ENCODE measurements at regions not wholly inside any gene's neighbourhood (a gene's known extent, or its start where the extent isn't known, plus 50 kb on each side); places are given as distances from the start of the nearest gene placed in this dataset.
A peak's percentile ranks its signal among the peaks of the same experiment; 100 is the strongest.

DNA sequence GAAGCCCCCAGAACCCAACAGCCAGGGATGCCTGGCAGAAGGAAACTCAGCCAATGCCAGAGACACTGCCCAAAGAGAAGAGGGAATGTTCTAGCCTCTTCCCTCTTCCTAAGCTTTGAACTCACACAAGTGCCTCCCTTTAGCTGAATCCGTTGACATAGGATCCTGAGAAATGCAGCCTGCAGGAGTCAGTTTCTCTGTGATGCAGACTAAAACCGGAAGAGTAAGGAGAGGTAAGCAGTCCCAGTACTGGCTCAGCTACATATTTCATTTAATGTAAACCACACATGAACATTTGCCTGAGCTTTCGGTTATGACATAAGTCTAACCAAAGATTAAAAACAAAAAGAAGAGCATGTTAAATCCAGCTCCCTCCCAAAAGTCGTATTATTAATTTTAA lies 768.7 kb downstream of the TBL1XR1 start:
- in situ Hi-C loops (cut with MboI) = no loop called here
- Histone ChIP-seq H3K27ac (no peak overlapping the region), H3K9ac (no peak overlapping the region), H3K9me3 (ENCODE audit: low read depth) (no peaks in the 10 kb centered on the region), H3K4me1 (ENCODE audit: insufficient read depth) (peaks cover 4% of the 10 kb centered on the region; the same call in 1 of the 2 replicates), H3K36me3 (ENCODE audit: low read depth) (no peaks in the 10 kb centered on the region), H3K4me3 (no peak overlapping the region), H3K79me2 (ENCODE audit: insufficient read depth) (no peaks in the 10 kb centered on the region), H3K9me2 (ENCODE audit: insufficient read depth) (no peaks in the 10 kb centered on the region), H3K27me3 (replicated peaks; ENCODE audit: insufficient read depth) (no peaks in the 10 kb centered on the region), H3F3A (ENCODE audit: insufficient read depth) (no peaks in the 10 kb centered on the region), H2AFZ (no peak overlapping the region), H3K4me2 (ENCODE audit: unreplicated experiment) (no peak overlapping the region), H4K20me1 (ENCODE audit: insufficient read depth) (no peaks in the 10 kb centered on the region)
- TF ChIP-seq EZH2phosphoT487 (IDR thresholded peaks at IDR 0.05; ENCODE audit: insufficient read depth, low read depth) = no peak
- no peak for TF ChIP-seq EZH2 (IDR thresholded peaks at IDR 0.05; ENCODE audit: insufficient read depth, poor library complexity, severe bottlenecking)
- DNase-seq = no peak
- 72 to 73% methylated on average over 4 of the region's 4 CpGs for WGBS, 2 experiments (ENCODE audit: low coverage in 1 of 2, low lambda C conversion rate in 2 of 2, missing lambda C conversion rate in 2 of 2)

DNA sequence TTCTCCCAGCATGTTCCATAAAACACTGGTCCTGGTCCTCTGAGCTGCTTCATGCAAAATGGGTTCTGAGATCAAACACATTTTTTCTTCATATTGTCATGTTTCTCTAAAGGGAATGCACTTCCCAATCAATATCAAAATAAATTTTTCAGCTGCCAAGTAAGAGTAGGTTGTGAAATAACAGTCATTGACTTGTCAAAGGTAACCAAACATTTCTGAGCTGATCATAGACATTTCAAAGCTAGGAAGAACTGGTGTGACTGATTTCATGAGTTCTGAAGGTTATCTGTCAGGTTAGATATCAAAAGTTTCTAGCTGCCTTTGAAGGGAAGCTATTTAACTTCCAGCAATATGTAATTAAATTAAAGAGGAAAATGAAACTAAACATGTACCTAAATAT lies 770.9 kb downstream of the TBL1XR1 start:
- H3K79me2 ChIP-seq (ENCODE audit: insufficient read depth) = no peaks in the 10 kb centered on the region
- no peak for TF ChIP-seq EZH2phosphoT487 (IDR thresholded peaks at IDR 0.05; ENCODE audit: insufficient read depth, low read depth)
- no peak for TF ChIP-seq EZH2 (IDR thresholded peaks at IDR 0.05; ENCODE audit: insufficient read depth, poor library complexity, severe bottlenecking)
- no peak overlapping the region for H3K4me3 ChIP-seq

DNA sequence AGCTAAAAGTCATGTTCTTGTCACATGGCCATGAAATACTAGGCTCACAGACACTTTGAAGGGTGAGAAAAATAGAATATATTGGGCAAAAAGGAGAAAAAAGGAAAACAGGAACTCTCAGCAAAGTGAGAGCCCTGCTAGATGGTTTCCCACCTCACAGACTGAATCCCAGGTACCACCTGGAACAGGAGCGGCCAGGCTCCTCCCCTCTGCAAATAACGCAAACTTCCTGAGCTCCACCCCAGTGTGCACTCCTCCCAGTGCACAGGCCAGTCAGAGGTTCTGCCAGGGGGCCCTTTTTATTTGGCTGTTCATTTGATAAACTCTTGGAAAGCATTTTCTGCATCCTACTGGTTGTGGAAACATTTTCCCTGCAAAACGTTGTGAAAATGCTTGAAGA lies 780.4 kb downstream of the TBL1XR1 start:
- H3F3A ChIP-seq (ENCODE audit: insufficient read depth) = no peaks in the 10 kb centered on the region
- H3K9me2 ChIP-seq (ENCODE audit: insufficient read depth) = no peaks in the 10 kb centered on the region
- no peaks in the 10 kb centered on the region for H3K36me3 ChIP-seq (ENCODE audit: low read depth)
- no peak overlapping the region for H3K4me3 ChIP-seq
- DNase-seq = no peak
- H2AFZ ChIP-seq = no peak overlapping the region
- H3K27me3 ChIP-seq (replicated peaks; ENCODE audit: insufficient read depth) = no peaks in the 10 kb centered on the region
- H3K4me2 ChIP-seq (ENCODE audit: unreplicated experiment) = no peak overlapping the region
- 39 to 44% methylated on average over 3 of the region's 3 CpGs for WGBS, 2 experiments (ENCODE audit: low coverage in 1 of 2, low lambda C conversion rate in 2 of 2, missing lambda C conversion rate in 2 of 2)
- in situ Hi-C loops (cut with MboI) = no loop called here
- TF ChIP-seq EZH2phosphoT487 (IDR thresholded peaks at IDR 0.05; ENCODE audit: insufficient read depth, low read depth) (no peak), EZH2 (IDR thresholded peaks at IDR 0.05; ENCODE audit: insufficient read depth, poor library complexity, severe bottlenecking) (no peak)
- no peak overlapping the region for H3K9ac ChIP-seq
- H3K4me1 ChIP-seq (ENCODE audit: insufficient read depth) = no peaks in the 10 kb centered on the region
- no peak overlapping the region for H3K27ac ChIP-seq
- no peaks in the 10 kb centered on the region for H3K79me2 ChIP-seq (ENCODE audit: insufficient read depth)
- no peaks in the 10 kb centered on the region for H4K20me1 ChIP-seq (ENCODE audit: insufficient read depth)
- H3K9me3 ChIP-seq (ENCODE audit: low read depth) = no peaks in the 10 kb centered on the region

More for the DNA sequence above, 770.9 kb downstream of the TBL1XR1 start:
- in situ Hi-C loops (cut with MboI) = no loop called here
- Histone ChIP-seq H3K27ac (no peak overlapping the region), H3K4me2 (ENCODE audit: unreplicated experiment) (peak overlapping the region; percentile 16), H4K20me1 (ENCODE audit: insufficient read depth) (no peaks in the 10 kb centered on the region), H3K9me2 (ENCODE audit: insufficient read depth) (no peaks in the 10 kb centered on the region), H3K9me3 (ENCODE audit: low read depth) (no peaks in the 10 kb centered on the region), H2AFZ (peak overlapping the region; percentile 22), H3F3A (ENCODE audit: insufficient read depth) (no peaks in the 10 kb centered on the region), H3K36me3 (ENCODE audit: low read depth) (no peaks in the 10 kb centered on the region), H3K9ac (no peak overlapping the region), H3K4me1 (ENCODE audit: insufficient read depth) (peaks cover 4% of the 10 kb centered on the region; the same call in 1 of the 2 replicates), H3K27me3 (replicated peaks; ENCODE audit: insufficient read depth) (no peaks in the 10 kb centered on the region)
- no peak for DNase-seq

DNA sequence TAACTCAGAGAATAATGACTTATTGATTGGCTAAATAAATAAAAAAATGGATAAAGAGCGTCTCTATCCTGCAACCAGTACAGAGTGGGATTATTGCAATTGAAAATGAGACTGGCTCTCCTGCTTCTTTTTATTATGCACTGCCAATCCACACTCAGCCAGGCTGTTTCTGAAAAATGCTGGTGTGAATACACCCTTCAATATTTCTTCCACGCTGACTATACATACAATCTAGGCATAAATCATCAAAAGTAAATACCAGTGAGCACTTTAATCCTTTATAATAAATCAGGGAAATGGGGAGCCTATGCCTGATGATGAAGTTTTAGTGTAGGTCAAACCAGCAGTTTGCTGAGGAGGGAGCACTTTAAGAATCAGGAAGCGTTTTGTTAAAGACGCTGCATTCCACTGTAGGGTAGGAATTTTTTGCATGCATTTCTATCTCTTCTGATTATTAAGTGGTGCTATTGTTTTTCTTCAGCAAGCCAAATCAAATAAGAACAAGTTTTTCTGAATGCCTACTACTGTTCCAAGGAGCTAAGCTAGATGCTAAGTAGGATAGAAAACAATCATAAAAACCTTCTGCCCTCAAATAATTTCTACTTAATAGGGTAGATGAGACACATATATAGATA lies 781.5 kb downstream of the TBL1XR1 start:
- Histone ChIP-seq H3K4me2 (ENCODE audit: unreplicated experiment) (no peak overlapping the region), H3K79me2 (ENCODE audit: insufficient read depth) (no peaks in the 10 kb centered on the region), H2AFZ (no peak overlapping the region), H3K36me3 (ENCODE audit: low read depth) (no peaks in the 10 kb centered on the region), H3K9me2 (ENCODE audit: insufficient read depth) (no peaks in the 10 kb centered on the region), H4K20me1 (ENCODE audit: insufficient read depth) (no peaks in the 10 kb centered on the region), H3K4me3 (no peak overlapping the region), H3K27ac (no peak overlapping the region), H3F3A (ENCODE audit: insufficient read depth) (no peaks in the 10 kb centered on the region), H3K27me3 (replicated peaks; ENCODE audit: insufficient read depth) (no peaks in the 10 kb centered on the region), H3K4me1 (ENCODE audit: insufficient read depth) (no peaks in the 10 kb centered on the region), H3K9ac (no peak overlapping the region), H3K9me3 (ENCODE audit: low read depth) (no peaks in the 10 kb centered on the region)
- no peak for TF ChIP-seq EZH2phosphoT487 (IDR thresholded peaks at IDR 0.05; ENCODE audit: insufficient read depth, low read depth)
- no peak for TF ChIP-seq EZH2 (IDR thresholded peaks at IDR 0.05; ENCODE audit: insufficient read depth, poor library complexity, severe bottlenecking)
- no peak for DNase-seq
- WGBS, 2 experiments (ENCODE audit: low coverage in 1 of 2, low lambda C conversion rate in 2 of 2, missing lambda C conversion rate in 2 of 2) = 91 to 95% methylated on average over 4 of the region's 4 CpGs
- in situ Hi-C loops (cut with MboI) = no loop called here

DNA sequence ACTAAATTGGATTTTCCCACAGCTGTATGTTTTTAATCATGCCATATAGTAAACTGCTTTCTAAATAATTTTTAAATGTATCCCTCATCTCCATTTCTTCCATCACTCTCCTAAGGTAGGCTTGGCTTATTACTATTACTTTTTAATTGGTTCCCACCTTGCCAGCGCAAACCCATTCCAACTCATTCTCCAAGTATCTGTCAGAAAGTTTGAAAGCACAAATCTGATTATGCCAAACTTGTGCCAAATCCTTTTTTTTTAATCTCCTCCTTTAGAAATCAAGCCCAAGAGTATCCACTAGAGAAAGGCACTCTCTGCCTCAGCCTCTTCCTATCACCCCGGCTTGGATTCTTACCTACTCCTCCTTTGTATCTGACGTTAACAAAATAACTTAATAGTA lies 784.5 kb downstream of the TBL1XR1 start:
- no peaks in the 10 kb centered on the region for H4K20me1 ChIP-seq (ENCODE audit: insufficient read depth)
- no peaks in the 10 kb centered on the region for H3K27me3 ChIP-seq (replicated peaks; ENCODE audit: insufficient read depth)
- H2AFZ ChIP-seq = no peak overlapping the region
- H3K9ac ChIP-seq = no peak overlapping the region
- H3K4me1 ChIP-seq (ENCODE audit: insufficient read depth) = no peaks in the 10 kb centered on the region
- H3K79me2 ChIP-seq (ENCODE audit: insufficient read depth) = no peaks in the 10 kb centered on the region
- no peaks in the 10 kb centered on the region for H3K9me2 ChIP-seq (ENCODE audit: insufficient read depth)
- TF ChIP-seq EZH2 (IDR thresholded peaks at IDR 0.05; ENCODE audit: insufficient read depth, poor library complexity, severe bottlenecking) = no peak
- TF ChIP-seq EZH2phosphoT487 (IDR thresholded peaks at IDR 0.05; ENCODE audit: insufficient read depth, low read depth) = no peak
- no peaks in the 10 kb centered on the region for H3K36me3 ChIP-seq (ENCODE audit: low read depth)
- no peaks in the 10 kb centered on the region for H3K9me3 ChIP-seq (ENCODE audit: low read depth)
- no peak for DNase-seq
- in situ Hi-C loops (cut with MboI) = no loop called here
- no peak overlapping the region for H3K27ac ChIP-seq
- H3K4me2 ChIP-seq (ENCODE audit: unreplicated experiment) = no peak overlapping the region
- H3K4me3 ChIP-seq = no peak overlapping the region
- 28 to 33% methylated on average over 3 of the region's 3 CpGs for WGBS, 2 experiments (ENCODE audit: low coverage in 1 of 2, low lambda C conversion rate in 2 of 2, missing lambda C conversion rate in 2 of 2)
- H3F3A ChIP-seq (ENCODE audit: insufficient read depth) = no peaks in the 10 kb centered on the region
